Activated naive CD4-positive, alpha-beta T cell (primary cell): ENCODE measurements at regions not wholly inside any gene's neighbourhood (a gene's known extent, or its start where the extent isn't known, plus 50 kb on each side); places are given as distances from the start of the nearest gene placed in this dataset.

ENCODE experiments used
- DNase-seq, 4 experiments: peaks; one replicate each; lab custom pipeline; 2025; lab: John Stamatoyannopoulos, UW

DNA sequence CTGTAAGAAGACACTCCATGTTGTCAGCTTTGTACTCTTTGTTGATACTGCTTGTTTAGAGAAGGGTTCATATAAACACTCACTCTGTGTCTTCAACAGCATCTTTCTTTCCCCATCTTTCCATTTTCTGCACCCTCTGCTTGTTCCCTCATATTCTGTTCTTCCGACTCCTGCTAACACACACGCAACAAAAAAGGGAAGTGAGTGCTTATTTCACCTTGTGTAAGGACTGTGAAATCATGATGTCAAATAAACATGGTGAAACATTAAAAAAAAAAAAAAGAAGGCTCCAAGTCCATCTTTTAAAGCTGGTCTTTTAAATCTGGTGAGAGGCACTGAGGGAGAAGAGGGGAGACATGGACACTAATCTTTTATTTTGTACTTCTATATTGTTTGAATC, 145.4 kb downstream of the RPAP3 start:
- no peak for DNase-seq

DNA sequence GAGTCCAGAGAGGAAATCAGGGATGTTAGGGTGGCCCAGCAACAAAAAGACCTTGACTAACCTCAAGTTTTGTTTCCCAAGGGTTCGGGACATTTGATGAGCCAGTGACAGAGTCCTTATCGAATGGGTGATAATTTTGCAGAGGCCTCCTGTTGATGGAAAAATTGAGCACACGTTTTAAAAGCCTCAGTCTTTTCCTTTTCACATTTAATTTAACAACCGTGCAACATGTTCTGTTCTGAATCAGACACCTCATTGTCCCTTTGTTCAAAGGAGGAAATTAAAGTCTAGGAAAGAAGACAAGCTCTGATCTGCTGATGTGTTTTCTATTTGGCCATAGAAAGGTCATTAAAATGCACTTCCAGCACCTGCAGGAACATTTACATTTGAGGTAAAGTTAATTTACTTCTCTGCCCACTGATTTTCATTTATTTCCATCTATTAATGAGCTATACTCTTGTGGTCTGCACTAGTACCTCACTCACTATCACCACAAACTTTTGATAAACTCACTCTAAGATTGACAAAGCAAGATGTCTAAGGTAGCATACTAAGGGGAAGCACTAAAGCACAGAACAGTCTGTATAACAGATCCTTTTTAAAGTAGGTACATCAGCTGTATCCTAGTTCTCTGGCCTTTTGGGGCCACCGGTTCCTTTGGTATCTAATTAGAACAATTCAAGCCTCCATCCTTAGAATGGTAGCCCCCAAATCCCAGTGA, 147.0 kb downstream of the RPAP3 start:
- DNase-seq = no peak

- no peak for DNase-seq
Observed at GRCh38 chr12:47557386-47557785, 148.4 kb downstream of the RPAP3 start.

GRCh38 chr12:47556261-47557030, 149.4 kb downstream of the RPAP3 start:
- DNase-seq = no peak

- DNase-seq = no peak
Observed at GRCh38 chr12:47554046-47554653, 151.7 kb downstream of the RPAP3 start.

- no peak for DNase-seq
Observed at GRCh38 chr12:47553266-47553665, 152.6 kb downstream of the RPAP3 start.

- DNase-seq = no peak
Observed at GRCh38 chr12:47551426-47551851, 154.4 kb downstream of the RPAP3 start.

GRCh38 chr12:47549258-47549657, 156.6 kb downstream of the RPAP3 start:
- DNase-seq = no peak

GRCh38 chr12:47548401-47548800, 157.4 kb downstream of the RPAP3 start:
- no peak for DNase-seq

- no peak for DNase-seq
Observed at GRCh38 chr12:47547077-47547476, 158.8 kb downstream of the RPAP3 start.

- no peak for DNase-seq
Observed at GRCh38 chr12:47545938-47546609, 159.8 kb downstream of the RPAP3 start.

GRCh38 chr12:47534695-47535094, 171.1 kb downstream of the RPAP3 start:
- no peak for DNase-seq

DNA sequence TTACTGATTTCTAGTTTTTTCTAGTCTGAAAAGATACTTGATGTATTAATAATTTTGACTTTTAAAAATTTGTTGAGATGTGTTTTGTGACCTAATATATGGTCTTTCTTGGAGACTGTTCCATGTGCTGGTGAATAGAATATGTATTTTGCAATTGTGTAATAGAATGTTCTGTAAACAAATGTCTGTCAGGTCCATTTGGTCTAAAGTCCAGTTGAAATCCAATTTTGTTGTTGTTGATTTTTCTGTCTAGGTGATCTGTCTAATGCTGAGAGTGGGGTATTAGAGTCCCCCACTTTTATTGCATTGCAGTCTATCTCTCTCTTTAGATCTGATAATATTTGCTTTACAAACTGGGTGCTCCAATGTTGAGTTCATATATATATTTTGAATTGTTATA, 175.8 kb downstream of the RPAP3 start:
- DNase-seq = no peak

DNA sequence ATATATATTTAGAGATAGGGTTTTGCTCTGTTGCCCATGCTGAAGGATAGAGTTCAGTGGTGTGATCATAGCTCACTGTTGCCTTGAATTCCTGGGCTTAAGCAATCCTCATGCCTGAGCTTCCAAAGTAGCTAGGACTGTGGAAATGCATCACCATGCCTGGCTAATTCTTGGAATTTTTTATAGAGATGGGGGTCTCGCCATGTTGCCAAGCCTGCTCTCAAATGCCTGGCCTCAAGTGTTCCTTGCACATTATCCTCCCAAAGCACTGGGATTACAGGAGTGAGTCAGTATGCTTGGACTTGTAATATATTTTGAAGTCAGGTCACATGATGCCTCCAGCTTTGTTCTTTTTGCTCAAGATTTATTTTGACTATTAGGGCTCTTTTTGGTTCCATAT, 178.0 kb downstream of the RPAP3 start:
- no peak for DNase-seq

DNA sequence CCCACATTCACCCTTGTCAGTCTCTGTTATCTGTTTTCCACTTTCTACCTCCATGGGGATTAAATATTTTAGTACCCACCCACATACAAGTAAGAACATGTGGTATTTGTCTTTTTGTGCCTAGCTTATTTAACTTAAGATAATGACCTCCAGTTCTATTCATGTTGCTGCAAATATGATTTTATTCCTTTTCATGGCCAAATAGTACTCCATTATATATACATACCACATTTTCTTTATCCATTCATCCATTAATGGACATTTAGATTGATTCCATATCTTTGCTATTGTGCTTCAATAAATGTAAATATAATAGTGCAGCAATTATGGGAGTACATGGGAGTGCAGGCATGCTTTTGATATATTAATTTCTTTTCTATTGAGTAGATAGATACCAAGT, 185.8 kb downstream of the RPAP3 start:
- no peak for DNase-seq

DNA sequence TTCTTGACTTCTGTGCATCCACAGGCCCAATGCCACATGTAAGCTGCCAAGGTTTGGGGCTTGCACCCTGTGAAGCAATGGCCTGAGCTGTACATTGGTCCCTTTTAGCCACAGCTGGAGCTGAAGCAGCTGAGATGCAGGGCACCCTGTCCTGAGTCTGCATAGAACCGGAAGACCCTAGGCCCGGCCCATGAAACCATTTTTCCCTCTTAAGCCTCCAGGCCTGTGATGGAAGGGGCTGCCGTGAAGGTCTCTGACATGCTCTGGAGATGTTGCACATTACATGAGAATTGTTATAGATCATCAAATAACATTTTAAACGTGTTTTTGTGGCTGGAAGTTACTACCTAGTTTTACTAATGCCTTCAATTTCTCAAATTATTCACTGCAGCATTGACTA, 188.7 kb downstream of the RPAP3 start:
- DNase-seq = no peak

DNA sequence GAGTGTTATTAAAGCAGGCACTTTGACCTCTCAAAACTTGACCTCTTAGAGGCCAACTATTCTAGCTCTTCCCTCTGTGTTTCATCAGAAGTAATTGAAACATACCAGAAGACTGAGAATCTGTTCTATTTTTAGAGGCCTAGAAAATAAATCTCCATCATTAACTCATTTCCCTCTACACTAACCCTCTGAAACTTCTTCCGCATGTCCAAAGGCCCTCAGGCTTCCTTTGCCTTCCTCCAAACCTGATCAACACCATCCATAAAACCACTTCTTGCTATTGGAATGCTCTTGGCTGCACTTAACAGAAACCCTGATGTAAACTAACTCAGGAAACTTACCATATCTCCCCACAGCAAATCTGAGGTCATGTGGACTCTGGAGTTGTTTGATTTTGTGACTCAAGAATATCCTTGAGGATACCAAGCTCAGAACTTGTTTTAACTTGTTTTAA, 196.4 kb downstream of the RPAP3 start:
- no peak for DNase-seq

- no peak for DNase-seq
Observed at GRCh38 chr12:47507221-47507620, 198.6 kb downstream of the RPAP3 start.

DNA sequence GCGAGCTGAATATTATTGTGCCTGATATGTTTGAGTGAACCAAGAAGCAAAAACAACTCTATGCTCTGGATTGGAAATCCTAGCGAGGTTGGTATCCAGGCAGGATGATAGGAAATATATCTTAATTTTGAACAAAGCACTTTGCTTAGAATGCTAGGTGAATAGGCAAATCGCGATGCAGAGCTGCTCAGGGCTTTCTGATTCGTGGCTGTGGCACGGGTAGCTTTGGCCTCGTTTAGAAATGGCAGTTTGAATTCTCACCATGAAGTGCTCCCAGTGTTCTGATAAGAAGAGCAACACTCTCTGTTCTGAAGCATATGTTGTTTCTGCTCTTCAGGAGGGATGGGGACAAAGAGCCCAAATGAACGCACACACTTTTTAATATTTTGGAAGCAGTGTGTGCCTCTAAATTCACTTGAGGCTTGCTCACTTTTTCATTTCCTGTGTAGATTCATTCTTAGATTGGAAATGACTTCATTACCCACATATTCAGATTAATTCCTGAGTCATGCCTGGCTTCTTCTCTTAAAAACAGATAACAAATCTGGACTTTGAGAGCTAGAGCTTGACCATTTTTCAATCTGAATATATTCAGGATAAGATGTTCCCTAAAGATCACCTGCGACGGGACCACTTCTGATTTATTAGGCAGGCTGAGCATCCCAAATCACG, 200.9 kb downstream of the RPAP3 start:
- DNase-seq = no peak

GRCh38 chr12:47493801-47494200, 212.0 kb downstream of the RPAP3 start:
- no peak for DNase-seq

DNA sequence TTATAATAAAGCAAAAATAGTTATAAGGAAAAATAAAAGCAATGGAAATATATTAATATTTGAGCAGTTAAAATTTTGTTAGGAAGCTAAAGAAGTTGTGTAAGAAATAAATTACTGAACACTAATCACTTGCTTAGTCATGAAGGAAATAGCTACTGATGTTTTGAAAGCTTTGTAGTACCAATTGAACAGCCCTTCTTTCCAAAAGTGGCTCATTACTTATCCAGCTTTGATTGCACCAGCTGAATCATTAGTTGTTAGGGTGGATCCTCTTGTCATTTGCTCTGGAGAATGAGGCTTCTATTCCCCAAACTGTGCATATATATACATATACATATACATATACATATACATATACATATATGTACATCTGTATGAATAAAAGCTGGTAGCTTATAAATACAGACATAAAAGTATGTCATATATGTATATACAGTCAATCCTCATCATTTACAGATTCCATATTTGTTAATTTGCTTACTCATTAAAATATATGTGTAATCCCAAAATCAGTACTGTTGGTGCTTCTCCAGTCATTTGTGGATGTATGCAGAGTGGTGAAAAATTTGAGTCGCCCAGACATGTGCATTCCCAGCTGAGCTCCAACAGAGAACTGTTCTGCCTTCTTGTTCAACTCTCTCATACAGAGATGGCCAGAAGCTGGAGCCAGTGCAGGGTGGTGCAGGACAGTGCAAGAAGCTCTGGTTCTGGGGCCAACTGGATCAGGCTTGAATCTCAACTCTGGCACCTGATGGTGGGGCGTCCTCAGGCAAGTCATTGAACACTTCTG, 214.1 kb downstream of the RPAP3 start:
- DNase-seq = no peak
